ENCODE measurements at regions not wholly inside any gene's neighbourhood (a gene's known extent, or its start where the extent isn't known, plus 50 kb on each side); places are given as distances from the start of the nearest gene placed in this dataset.

- TF ChIP-seq RFX1 (IDR thresholded peaks at IDR 0.05), result no peak
Measured at GRCh38 chr2:24439280-24439970, 51.6 kb upstream of the NCOA1 start (continued).

- no peak for DNase-seq (ENCODE audit: low spot score)
- 0 out of 2 replicates have a peak, but pooled peaks have one; percentile 15 for TF ChIP-seq CEBPB (IDR thresholded peaks at IDR 0.05; ENCODE audit: borderline replicate concordance, low read depth, low read length)
- TF ChIP-seq ATF1 (CRISPR knock-in tag; IDR thresholded peaks at IDR 0.05), result no peak
- no TSS peak for BruUV-seq (replicated peaks)
- Histone ChIP-seq H3K9me3 (ENCODE audit: low read length) (no peaks in the 10 kb centered on the region), H3K27me3 (ENCODE audit: control insufficient read depth in 1 of 2, insufficient read depth in 2 of 2, low read length in 2 of 2) (peaks cover 2 to 13% of the 10 kb centered on the region in 2 experiments; a peak in 1 of 5 replicates), H3K27ac (ENCODE audit: extremely low read length, insufficient read depth, low read length) (no peak overlapping the region), H3K4me1 (ENCODE audit: insufficient read depth, low read length) (no peaks in the 10 kb centered on the region), H3K4me2 (ENCODE audit: low read depth, low read length) (no peak overlapping the region), H2AFZ (ENCODE audit: low read length) (no peak overlapping the region), H3K36me3 (replicated peaks in 1 of 2; ENCODE audit: control insufficient read depth in 1 of 2, insufficient read depth in 2 of 2, low read length in 2 of 2) (no peaks in the 10 kb centered on the region), H3K4me3 (replicated peaks in 1 of 3; ENCODE audit: insufficient read depth in 1 of 3, low read depth in 2 of 3, low read length in 3 of 3) (no peak overlapping the region), H3K79me2 (ENCODE audit: insufficient read depth, low read length) (no peaks in the 10 kb centered on the region), H3K9ac (ENCODE audit: insufficient read depth, low read depth, low read length) (no peak overlapping the region), H4K20me1 (ENCODE audit: insufficient read depth, low read length) (no peaks in the 10 kb centered on the region)
- no peak for FAIRE-seq
- ATAC-seq, result no peak
- intact Hi-C loops (cut with micrococcal nuclease; ENCODE audit: unreplicated experiment) (no loop called here), in situ Hi-C loops (cut with HindIII; ENCODE audit: extremely low pct_ligation_motif_present, low pct_unique_long_range_greater_than_20kb) (no loop called here)
- ChIA-PET CTCF (ENCODE audit: low intra/inter-chr PET ratio, low total read pairs) (no interaction called here), POLR2A (no interaction called here)
Measured at GRCh38 chr2:24438106-24438505, 52.9 kb upstream of the NCOA1 start.

GRCh38 chr2:24435391-24436316 lies 55.4 kb upstream of the NCOA1 start:
- in situ Hi-C loops (cut with HindIII; ENCODE audit: extremely low pct_ligation_motif_present, low pct_unique_long_range_greater_than_20kb), result no loop called here
- Histone ChIP-seq H3K79me2 (ENCODE audit: insufficient read depth, low read length) (no peaks in the 10 kb centered on the region), H3K4me1 (ENCODE audit: insufficient read depth, low read length) (no peaks in the 10 kb centered on the region), H3K36me3 (replicated peaks in 1 of 2; ENCODE audit: control insufficient read depth in 1 of 2, insufficient read depth in 2 of 2, low read length in 2 of 2) (no peaks in the 10 kb centered on the region), H3K27me3 (ENCODE audit: control insufficient read depth in 1 of 2, insufficient read depth in 2 of 2, low read length in 2 of 2) (peaks cover 2 to 13% of the 10 kb centered on the region in 2 experiments; a peak in 1 of 5 replicates), H3K27ac (ENCODE audit: extremely low read length, insufficient read depth, low read length) (no peak overlapping the region), H3K4me3 (replicated peaks in 1 of 3; ENCODE audit: insufficient read depth in 1 of 3, low read depth in 2 of 3, low read length in 3 of 3) (no peak overlapping the region), H3K4me2 (ENCODE audit: low read depth, low read length) (no peak overlapping the region), H3K9me3 (ENCODE audit: low read length) (no peaks in the 10 kb centered on the region), H3K9ac (ENCODE audit: insufficient read depth, low read depth, low read length) (no peak overlapping the region), H4K20me1 (ENCODE audit: insufficient read depth, low read length) (no peaks in the 10 kb centered on the region), H2AFZ (ENCODE audit: low read length) (no peak overlapping the region)
- CTCF ChIA-PET (ENCODE audit: low intra/inter-chr PET ratio, low total read pairs), result no interaction called here
- DNase-seq (ENCODE audit: low spot score) (no peak), ATAC-seq (peak; percentile 27; the same call in 1 of the 3 replicates), FAIRE-seq (no peak)
- intact Hi-C loops (cut with micrococcal nuclease; ENCODE audit: unreplicated experiment), result no loop called here
- POLR2A ChIA-PET, result no interaction called here
- no TSS peak for BruUV-seq (replicated peaks)
- no peak for TF ChIP-seq TFDP1 (CRISPR knock-in tag; IDR thresholded peaks at IDR 0.05; ENCODE audit: borderline replicate concordance)
- TF ChIP-seq ZNF230 (CRISPR knock-in tag; IDR thresholded peaks at IDR 0.05), result no peak
- TF ChIP-seq ZNF674 (CRISPR knock-in tag; IDR thresholded peaks at IDR 0.05; ENCODE audit: low read depth), result no peak
- TF ChIP-seq KDM1A (CRISPR knock-in tag; IDR thresholded peaks at IDR 0.05), result no peak
- TF ChIP-seq ZNF569 (CRISPR knock-in tag; IDR thresholded peaks at IDR 0.05; ENCODE audit: borderline replicate concordance), result no peak
- no peak for TF ChIP-seq PHB2 (IDR thresholded peaks at IDR 0.05; ENCODE audit: partially characterized antibody)
- TF ChIP-seq MAFF (IDR thresholded peaks at IDR 0.05; ENCODE audit: low read depth, low read length), result no peak
- TF ChIP-seq SRSF4 (IDR thresholded peaks at IDR 0.05; ENCODE audit: low read depth, low read length, poor library complexity, severe bottlenecking), result no peak
- TF ChIP-seq RFX1 (IDR thresholded peaks at IDR 0.05), result no peak
- no peak for TF ChIP-seq NR3C1 (CRISPR knock-in tag; IDR thresholded peaks at IDR 0.05)
- no peak for TF ChIP-seq ZNF775 (CRISPR knock-in tag; IDR thresholded peaks at IDR 0.05; ENCODE audit: borderline replicate concordance)
- TF ChIP-seq U2AF2 (IDR thresholded peaks at IDR 0.05; ENCODE audit: low read depth, low read length), result no peak
- no peak for TF ChIP-seq ZNF891 (CRISPR knock-in tag; IDR thresholded peaks at IDR 0.05)
- 35% methylated on average over 13 of the region's 13 CpGs for WGBS (ENCODE audit: low lambda C conversion rate)
